MM.1S (cell line): ENCODE measurements at regions not wholly inside any gene's neighbourhood (a gene's known extent, or its start where the extent isn't known, plus 50 kb on each side); places are given as distances from the start of the nearest gene placed in this dataset.

Source experiments
- DNase-seq: peaks from one replicate; pipeline ENCODE4 v3.0.0-alpha.2; 2015
- H2AFZ ChIP-seq: fragments of 300-600 bp; sonication (generic); 2 replicates; pipeline ENCODE4 v1.6.0; 2016; ENCODE audit warnings: antibody characterized with exemption, low read length
- H3F3A ChIP-seq: fragments of 300-600 bp; sonication (generic); 2 replicates; pipeline ENCODE4 v1.6.1; 2016; ENCODE audit warnings: mild to moderate bottlenecking, antibody characterized with exemption, low read length, moderate library complexity, mixed read lengths; ENCODE audit not compliant: insufficient read depth
- H3K27ac ChIP-seq: fragments of 300-600 bp; sonication (generic); 2 replicates; pipeline ENCODE4 v1.5.1; 2016; ENCODE audit warnings: mild to moderate bottlenecking, low read length
- H3K27me3 ChIP-seq: fragments of 300-600 bp; sonication (generic); replicated peaks from 2 replicates; pipeline ENCODE4 v1.6.0; 2016; ENCODE audit warnings: low read length; ENCODE audit not compliant: insufficient read depth
- H3K36me3 ChIP-seq: fragments of 300-600 bp; sonication (generic); replicated peaks from 2 replicates; pipeline ENCODE4 v1.6.1; 2016; ENCODE audit warnings: mild to moderate bottlenecking, low read length, mixed read lengths; ENCODE audit not compliant: insufficient read depth
- H3K4me1 ChIP-seq: fragments of 300-600 bp; sonication (generic); 2 replicates; pipeline ENCODE4 v1.6.1; 2016; ENCODE audit warnings: low read length, mixed read lengths
- H3K4me2 ChIP-seq: fragments of 300-600 bp; sonication (generic); 2 replicates; pipeline ENCODE4 v1.6.0; 2016; ENCODE audit warnings: low read depth, low read length
- H3K4me3 ChIP-seq: fragments of 300-600 bp; sonication (generic); 2 replicates; pipeline ENCODE4 v1.5.1; 2016; ENCODE audit warnings: low read length, mixed read lengths
- H3K79me2 ChIP-seq: fragments of 300-600 bp; sonication (generic); 2 replicates; pipeline ENCODE4 v1.6.1; 2016; ENCODE audit warnings: mixed run types, low read length, mixed read lengths
- H3K9ac ChIP-seq: fragments of 300-600 bp; sonication (generic); 2 replicates; pipeline ENCODE4 v1.6.1; 2016; ENCODE audit warnings: low read length, mixed read lengths
- H3K9me2 ChIP-seq: fragments of 300-600 bp; sonication (generic); replicated peaks from 2 replicates; pipeline ENCODE4 v1.6.1; 2016; ENCODE audit warnings: mild to moderate bottlenecking, low read length, mixed read lengths; ENCODE audit not compliant: insufficient read depth
- H3K9me3 ChIP-seq: fragments of 300-600 bp; sonication (generic); replicated peaks from 2 replicates; pipeline ENCODE4 v1.6.1; 2016; ENCODE audit warnings: mild to moderate bottlenecking, low read length, mixed read lengths; ENCODE audit not compliant: insufficient read depth
- H4K20me1 ChIP-seq: fragments of 300-600 bp; sonication (generic); 2 replicates; pipeline ENCODE4 v1.6.1; 2016; ENCODE audit warnings: mild to moderate bottlenecking, low read length, moderate library complexity, mixed read lengths; ENCODE audit not compliant: insufficient read depth
- EZH2 ChIP-seq: fragments of 300-600 bp; sonication (generic); optimal IDR thresholded peaks from 2 replicates; pipeline ENCODE3; 2017; ENCODE audit warnings: low read depth, mild to moderate bottlenecking, antibody characterized with exemption, low read length, mixed read lengths
- EZH2phosphoT487 ChIP-seq: fragments of 300-600 bp; sonication (generic); IDR thresholded peaks from 2 replicates; pipeline ENCODE4 v1.6.1; 2018; ENCODE audit warnings: antibody characterized with exemption, low read length
- TF ChIP-seq, protein P1 (sequence below): fragments of 300-600 bp; sonication (generic); IDR thresholded peaks from 2 replicates; pipeline ENCODE4 v1.5.1; 2016; ENCODE audit warnings: antibody characterized with exemption, low read length, mixed read lengths

DNA sequence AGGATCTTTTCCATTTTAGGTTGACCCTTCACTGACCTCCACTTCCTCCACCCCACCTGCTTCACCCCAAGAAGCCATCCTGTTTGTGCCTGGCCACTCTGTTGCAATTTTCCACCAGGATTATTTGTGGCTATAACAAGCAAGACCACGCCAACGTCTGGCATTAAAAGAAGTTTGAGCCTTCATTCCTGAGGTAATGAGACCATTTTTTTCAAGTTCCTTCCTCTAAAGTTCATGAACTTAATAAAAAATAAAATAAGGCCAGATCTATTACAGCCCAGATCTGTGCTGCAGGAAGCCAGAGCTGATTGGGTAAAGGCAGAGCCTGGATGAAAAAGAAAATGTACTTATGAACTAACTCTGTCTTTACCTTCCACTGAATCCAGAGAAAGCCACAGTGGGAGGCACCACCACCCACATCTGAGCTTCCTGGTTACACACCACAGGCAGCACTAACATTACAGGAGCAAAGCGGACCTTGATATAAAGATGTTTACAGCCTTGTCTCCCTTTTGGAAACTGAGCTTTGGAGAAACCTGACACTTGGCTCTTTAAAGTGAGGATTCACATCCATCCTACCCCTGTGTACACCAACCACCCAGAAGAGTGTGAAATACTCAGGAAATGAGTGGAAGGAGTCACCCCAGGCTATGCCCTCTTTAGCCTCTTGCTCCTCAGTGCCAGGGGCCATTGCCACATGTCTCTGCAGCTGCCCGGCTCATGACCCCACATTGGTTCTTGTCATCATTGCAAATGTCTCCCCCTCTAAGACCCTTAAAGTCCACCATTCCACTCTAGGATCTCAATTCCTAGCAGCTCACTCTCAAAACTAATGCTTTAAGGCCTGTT, 293.6 kb downstream of the PLPP3 start:
- H3K9me3 ChIP-seq: no peaks in the 10 kb centered on the region
- no peaks in the 10 kb centered on the region for H3F3A ChIP-seq
- H3K4me3 ChIP-seq: no peak overlapping the region
- H3K9ac ChIP-seq: no peak overlapping the region
- no peaks in the 10 kb centered on the region for H3K79me2 ChIP-seq
- H3K9me2 ChIP-seq: no peaks in the 10 kb centered on the region
- DNase-seq: no peak
- H3K4me1 ChIP-seq: no peaks in the 10 kb centered on the region
- no peak for TF ChIP-seq EZH2
- TF ChIP-seq, protein P1, sequence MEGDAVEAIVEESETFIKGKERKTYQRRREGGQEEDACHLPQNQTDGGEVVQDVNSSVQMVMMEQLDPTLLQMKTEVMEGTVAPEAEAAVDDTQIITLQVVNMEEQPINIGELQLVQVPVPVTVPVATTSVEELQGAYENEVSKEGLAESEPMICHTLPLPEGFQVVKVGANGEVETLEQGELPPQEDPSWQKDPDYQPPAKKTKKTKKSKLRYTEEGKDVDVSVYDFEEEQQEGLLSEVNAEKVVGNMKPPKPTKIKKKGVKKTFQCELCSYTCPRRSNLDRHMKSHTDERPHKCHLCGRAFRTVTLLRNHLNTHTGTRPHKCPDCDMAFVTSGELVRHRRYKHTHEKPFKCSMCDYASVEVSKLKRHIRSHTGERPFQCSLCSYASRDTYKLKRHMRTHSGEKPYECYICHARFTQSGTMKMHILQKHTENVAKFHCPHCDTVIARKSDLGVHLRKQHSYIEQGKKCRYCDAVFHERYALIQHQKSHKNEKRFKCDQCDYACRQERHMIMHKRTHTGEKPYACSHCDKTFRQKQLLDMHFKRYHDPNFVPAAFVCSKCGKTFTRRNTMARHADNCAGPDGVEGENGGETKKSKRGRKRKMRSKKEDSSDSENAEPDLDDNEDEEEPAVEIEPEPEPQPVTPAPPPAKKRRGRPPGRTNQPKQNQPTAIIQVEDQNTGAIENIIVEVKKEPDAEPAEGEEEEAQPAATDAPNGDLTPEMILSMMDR: no peak
- H3K27me3 ChIP-seq: no peaks in the 10 kb centered on the region
- H3K27ac ChIP-seq: no peak overlapping the region
- no peak overlapping the region for H2AFZ ChIP-seq
- H4K20me1 ChIP-seq: no peaks in the 10 kb centered on the region
- no peak overlapping the region for H3K4me2 ChIP-seq
- H3K36me3 ChIP-seq: no peaks in the 10 kb centered on the region

DNA sequence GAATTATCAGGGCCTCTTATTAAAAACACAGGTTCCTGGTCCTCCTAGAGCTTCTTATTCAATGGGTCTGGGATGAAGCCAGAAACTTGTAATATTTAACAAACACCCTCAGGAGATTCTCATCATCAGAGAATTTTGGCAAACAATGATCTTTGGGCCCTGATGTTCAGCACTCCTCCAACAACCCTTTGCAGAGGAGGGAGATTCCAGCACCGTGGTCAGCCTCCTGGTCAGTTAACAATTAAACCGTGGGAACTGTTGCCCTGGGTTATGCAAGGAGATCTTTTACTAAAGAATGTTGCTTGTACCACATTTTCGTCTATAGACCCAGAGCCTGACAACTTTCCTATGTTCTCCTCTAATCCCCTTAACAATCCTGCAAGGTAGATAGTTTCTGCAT, 294.4 kb downstream of the PLPP3 start:
- H3K79me2 ChIP-seq: no peaks in the 10 kb centered on the region
- H3K9me3 ChIP-seq: no peaks in the 10 kb centered on the region
- no peaks in the 10 kb centered on the region for H3K36me3 ChIP-seq
- no peaks in the 10 kb centered on the region for H3F3A ChIP-seq
- H3K4me3 ChIP-seq: no peak overlapping the region
- H3K9ac ChIP-seq: no peak overlapping the region
- no peaks in the 10 kb centered on the region for H3K9me2 ChIP-seq
- no peaks in the 10 kb centered on the region for H4K20me1 ChIP-seq
- H2AFZ ChIP-seq: no peak overlapping the region
- DNase-seq: no peak
- H3K27me3 ChIP-seq: no peaks in the 10 kb centered on the region
- no peak overlapping the region for H3K4me2 ChIP-seq
- no peaks in the 10 kb centered on the region for H3K4me1 ChIP-seq
- TF ChIP-seq, protein P1: no peak
- TF ChIP-seq EZH2phosphoT487 (no peak), EZH2 (no peak)
- H3K27ac ChIP-seq: no peak overlapping the region

DNA sequence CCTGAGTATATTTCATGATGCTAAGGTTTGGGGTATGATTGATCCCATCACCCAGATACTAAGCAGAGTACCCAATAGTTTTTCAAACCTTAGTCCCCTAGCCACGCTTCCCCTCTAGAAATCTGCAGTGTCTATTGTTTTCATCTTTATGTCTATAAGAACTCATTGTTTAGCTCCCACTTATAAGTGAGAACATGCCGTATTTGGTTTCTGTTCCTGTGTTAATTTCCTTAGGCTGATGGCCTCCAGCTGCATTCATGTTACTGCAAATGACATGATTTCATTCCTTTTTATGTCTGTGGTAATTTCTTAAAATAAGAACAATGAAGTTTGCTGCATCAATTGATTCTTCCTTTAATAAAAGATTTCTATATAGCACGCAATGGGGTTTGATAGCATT, 301.3 kb downstream of the PLPP3 start:
- Histone ChIP-seq H3K27me3 (no peaks in the 10 kb centered on the region), H3K9me3 (no peaks in the 10 kb centered on the region), H2AFZ (no peak overlapping the region), H3K4me1 (no peaks in the 10 kb centered on the region), H4K20me1 (no peaks in the 10 kb centered on the region), H3K27ac (no peak overlapping the region), H3K9ac (no peak overlapping the region), H3K9me2 (no peaks in the 10 kb centered on the region), H3K36me3 (no peaks in the 10 kb centered on the region), H3F3A (no peaks in the 10 kb centered on the region), H3K4me3 (no peak overlapping the region), H3K79me2 (no peaks in the 10 kb centered on the region), H3K4me2 (no peak overlapping the region)
- no peak for DNase-seq
- TF ChIP-seq, protein P1: no peak
- no peak for TF ChIP-seq EZH2phosphoT487
- TF ChIP-seq EZH2: no peak
